GM12873 (cell line): ENCODE measurements at regions not wholly inside any gene's neighbourhood (a gene's known extent, or its start where the extent isn't known, plus 50 kb on each side); places are given as distances from the start of the nearest gene placed in this dataset.

Experiments
- TF ChIP-seq, protein P1 (sequence below): IDR thresholded peaks from 2 replicates; pipeline ENCODE4 v1.5.1; 2012; ENCODE audit warnings: low read depth, mild to moderate bottlenecking, moderate library complexity, low read length, control low read depth; ENCODE audit not compliant: insufficient read depth; ENCODE audit errors: missing control alignments

GRCh38 chr9:80061940-80062339 is 490.2 kb downstream of the TLE4 start:
- TF ChIP-seq, protein P1, sequence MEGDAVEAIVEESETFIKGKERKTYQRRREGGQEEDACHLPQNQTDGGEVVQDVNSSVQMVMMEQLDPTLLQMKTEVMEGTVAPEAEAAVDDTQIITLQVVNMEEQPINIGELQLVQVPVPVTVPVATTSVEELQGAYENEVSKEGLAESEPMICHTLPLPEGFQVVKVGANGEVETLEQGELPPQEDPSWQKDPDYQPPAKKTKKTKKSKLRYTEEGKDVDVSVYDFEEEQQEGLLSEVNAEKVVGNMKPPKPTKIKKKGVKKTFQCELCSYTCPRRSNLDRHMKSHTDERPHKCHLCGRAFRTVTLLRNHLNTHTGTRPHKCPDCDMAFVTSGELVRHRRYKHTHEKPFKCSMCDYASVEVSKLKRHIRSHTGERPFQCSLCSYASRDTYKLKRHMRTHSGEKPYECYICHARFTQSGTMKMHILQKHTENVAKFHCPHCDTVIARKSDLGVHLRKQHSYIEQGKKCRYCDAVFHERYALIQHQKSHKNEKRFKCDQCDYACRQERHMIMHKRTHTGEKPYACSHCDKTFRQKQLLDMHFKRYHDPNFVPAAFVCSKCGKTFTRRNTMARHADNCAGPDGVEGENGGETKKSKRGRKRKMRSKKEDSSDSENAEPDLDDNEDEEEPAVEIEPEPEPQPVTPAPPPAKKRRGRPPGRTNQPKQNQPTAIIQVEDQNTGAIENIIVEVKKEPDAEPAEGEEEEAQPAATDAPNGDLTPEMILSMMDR, result no peak

GRCh38 chr9:80061096-80061495 is 489.3 kb downstream of the TLE4 start:
- TF ChIP-seq, protein P1, result no peak

- TF ChIP-seq, protein P1, result no peak
These were observed 488.2 kb downstream of the TLE4 start for GRCh38 chr9:80059979-80060378.

DNA sequence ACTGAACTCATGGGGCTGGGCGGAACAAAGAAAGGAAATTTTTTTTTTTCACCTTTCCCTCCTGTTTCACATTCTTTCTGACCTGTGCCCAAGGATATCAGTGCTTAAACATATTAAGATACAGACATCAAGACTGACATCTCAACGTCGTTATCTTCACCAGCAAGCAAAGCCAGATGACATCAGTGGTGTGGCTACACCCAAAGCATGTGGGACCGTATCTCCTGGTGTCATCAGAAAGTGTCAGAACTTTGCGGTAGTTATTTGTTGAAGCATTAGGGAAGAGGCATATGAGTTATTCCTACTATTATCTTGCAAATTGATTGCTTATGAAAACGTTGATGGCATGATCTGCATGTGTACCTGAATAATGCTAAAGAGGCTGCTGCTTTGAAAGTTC is 487.4 kb downstream of the TLE4 start:
- TF ChIP-seq, protein P1, result no peak

- TF ChIP-seq, protein P1, result no peak
These were observed 481.1 kb downstream of the TLE4 start for GRCh38 chr9:80052830-80053229.

GRCh38 chr9:80049096-80049782 is 477.5 kb downstream of the TLE4 start:
- TF ChIP-seq, protein P1, result no peak

GRCh38 chr9:80046481-80046880 is 474.7 kb downstream of the TLE4 start:
- TF ChIP-seq, protein P1, result no peak
